WTC11 (cell line): ENCODE measurements at regions not wholly inside any gene's neighbourhood (a gene's known extent, or its start where the extent isn't known, plus 50 kb on each side); places are given as distances from the start of the nearest gene placed in this dataset.

Source experiments
- ARID4B ChIP-seq: sonication (generic); formaldehyde crosslinking; IDR thresholded peaks from 2 replicates; pipeline ENCODE4 v1.8.0; 2023; ENCODE audit warnings: missing genetic modification reagents, mild to moderate bottlenecking, borderline replicate concordance
- ATF1 ChIP-seq: sonication (generic); formaldehyde crosslinking; IDR thresholded peaks from 2 replicates; pipeline ENCODE4 v1.8.1; 2023; ENCODE audit warnings: mild to moderate bottlenecking, moderate library complexity, missing genetic modification reagents
- CREB1 ChIP-seq: sonication (generic); formaldehyde crosslinking; IDR thresholded peaks from 2 replicates; pipeline ENCODE4 v1.8.0; 2023; ENCODE audit warnings: mild to moderate bottlenecking, missing genetic modification reagents
- CTCF ChIP-seq: fragments of 200-600 bp; IDR thresholded peaks from 2 replicates; pipeline ENCODE4 v1.8.0; 2022; ENCODE audit warnings: antibody characterized with exemption
- ERG ChIP-seq: fragments of 250-450 bp; sonication (Bioruptor Pico); IDR thresholded peaks from 2 replicates; pipeline ENCODE4 v1.8.0; 2021; ENCODE audit warnings: mild to moderate bottlenecking
- GABPB1 ChIP-seq: sonication (generic); formaldehyde crosslinking; IDR thresholded peaks from 2 replicates; pipeline ENCODE4 v1.8.1; 2023; ENCODE audit warnings: mild to moderate bottlenecking, missing genetic modification reagents
- IRF2 ChIP-seq: sonication (generic); formaldehyde crosslinking; IDR thresholded peaks from 2 replicates; pipeline ENCODE4 v1.8.0; 2022; ENCODE audit warnings: low read depth, missing genetic modification reagents, borderline replicate concordance
- KAT7 ChIP-seq: sonication (generic); formaldehyde crosslinking; IDR thresholded peaks from 2 replicates; pipeline ENCODE4 v1.8.1; 2023; ENCODE audit warnings: missing genetic modification reagents, mild to moderate bottlenecking, borderline replicate concordance
- MAX ChIP-seq: sonication (generic); formaldehyde crosslinking; IDR thresholded peaks from 2 replicates; pipeline ENCODE4 v1.8.0; 2022; ENCODE audit warnings: mild to moderate bottlenecking, missing genetic modification reagents
- NR2C2 ChIP-seq: sonication (generic); formaldehyde crosslinking; IDR thresholded peaks from 2 replicates; pipeline ENCODE4 v1.8.0; 2022; ENCODE audit warnings: mild to moderate bottlenecking, missing genetic modification reagents
- PRDM15 ChIP-seq: sonication (generic); formaldehyde crosslinking; IDR thresholded peaks from 2 replicates; pipeline ENCODE4 v1.8.0; 2022; ENCODE audit warnings: missing genetic modification reagents
- USF1 ChIP-seq: sonication (generic); formaldehyde crosslinking; IDR thresholded peaks from 2 replicates; pipeline ENCODE4 v1.8.0; 2022; ENCODE audit warnings: mild to moderate bottlenecking, missing genetic modification reagents

- no peak for TF ChIP-seq CTCF
- TF ChIP-seq IRF2 (CRISPR knock-in tag) = no peak
- TF ChIP-seq GABPB1 (CRISPR knock-in tag) = no peak
- no peak for TF ChIP-seq KAT7 (CRISPR knock-in tag)
- TF ChIP-seq ARID4B (CRISPR knock-in tag) = no peak
- TF ChIP-seq NR2C2 (CRISPR knock-in tag) = no peak
- no peak for TF ChIP-seq ERG (CRISPR knock-in tag)
- no peak for TF ChIP-seq ATF1
- TF ChIP-seq CREB1 (CRISPR knock-in tag) = no peak
- no peak for TF ChIP-seq PRDM15 (CRISPR knock-in tag)
- no peak for TF ChIP-seq USF1 (CRISPR knock-in tag)
- no peak for TF ChIP-seq MAX (CRISPR knock-in tag)
Measured at GRCh38 chr10:21169271-21169670, 272.2 kb upstream of the NEBL start.
